ENCODE measurements at regions not wholly inside any gene's neighbourhood (a gene's known extent, or its start where the extent isn't known, plus 50 kb on each side); places are given as distances from the start of the nearest gene placed in this dataset.

DNA sequence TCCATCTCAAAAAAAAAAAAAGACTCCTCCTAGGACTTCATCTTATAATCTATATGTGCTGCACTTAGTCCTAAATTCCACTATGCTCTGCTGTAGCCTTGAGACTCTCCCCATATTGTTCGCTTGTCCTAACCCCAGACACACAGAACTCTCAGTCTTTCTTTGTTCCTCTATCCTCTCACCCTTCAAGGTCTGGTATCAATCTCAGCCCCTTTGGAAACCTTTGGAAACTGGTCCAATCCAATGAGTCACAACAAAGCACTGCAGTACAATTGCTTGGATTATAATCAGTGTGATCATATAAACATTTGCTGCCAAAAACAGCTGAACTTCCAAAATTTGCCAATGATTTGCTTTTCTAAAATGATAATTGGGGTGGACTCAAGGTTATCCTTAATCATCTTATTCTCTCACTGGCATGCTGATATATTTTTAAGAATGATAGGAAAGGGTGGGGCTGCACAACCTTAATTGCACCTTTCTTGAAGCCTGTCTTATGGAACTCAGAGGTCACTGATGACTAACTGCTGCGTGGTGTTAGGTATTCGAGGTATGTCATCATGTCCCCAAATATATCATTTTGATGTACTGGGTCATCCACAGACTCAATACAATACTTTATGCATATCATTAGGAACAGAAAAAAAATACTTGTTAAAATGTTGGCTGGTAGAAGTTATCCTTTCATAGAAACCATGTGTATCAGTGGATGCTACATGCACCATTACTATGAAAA, 756.7 kb downstream of the NR2F2 start:
- H3K27me3 ChIP-seq (ENCODE audit: control insufficient read depth, insufficient read depth, low read length) = no peaks in the 10 kb centered on the region

DNA sequence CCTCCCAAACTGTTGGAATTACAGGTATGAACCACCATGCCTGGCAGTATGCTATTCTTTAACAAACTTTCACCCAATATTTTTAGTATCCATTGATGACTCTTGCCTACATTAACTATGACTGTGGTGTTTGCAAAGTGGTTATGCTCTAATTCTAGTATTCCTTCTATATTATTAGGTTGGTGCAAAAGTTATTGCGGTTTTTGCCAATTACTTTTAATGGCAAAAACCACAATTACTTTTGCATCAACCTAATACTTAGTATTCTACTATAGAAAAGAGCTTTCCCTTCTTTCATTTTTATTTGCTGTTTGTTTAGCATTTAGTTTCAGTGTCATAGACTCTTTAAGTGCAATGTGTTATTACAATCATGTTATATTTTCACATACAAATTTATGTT, 760.6 kb downstream of the NR2F2 start:
- no peak overlapping the region for H3K4me3 ChIP-seq (ENCODE audit: insufficient read depth, low read depth, low read length)

More for the DNA sequence above, 756.7 kb downstream of the NR2F2 start:
- Histone ChIP-seq H3K4me3 (ENCODE audit: insufficient read depth, low read depth, low read length) (no peak overlapping the region), H3K36me3 (replicated peaks; ENCODE audit: control insufficient read depth, insufficient read depth, low read length) (no peaks in the 10 kb centered on the region)
- DNase-seq = no peak

DNA sequence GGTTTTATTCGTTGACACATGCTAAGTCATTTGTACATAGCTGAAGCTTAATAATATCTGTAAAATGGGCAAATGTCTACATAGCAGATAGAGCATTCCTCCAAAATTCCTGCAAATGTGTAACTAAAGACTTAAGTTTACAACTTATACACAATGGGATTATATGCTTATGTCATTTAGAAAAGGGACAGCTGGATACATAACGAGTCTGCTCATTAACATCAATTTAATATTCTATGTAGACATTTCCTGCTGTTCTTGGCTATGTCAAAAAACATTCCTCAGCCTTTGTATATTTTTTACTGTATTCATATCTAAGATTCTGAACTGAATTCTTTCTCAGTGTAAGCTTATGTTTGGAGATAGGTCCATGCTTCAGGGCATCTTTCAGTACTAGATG, 762.2 kb downstream of the NR2F2 start:
- H3K36me3 ChIP-seq (replicated peaks; ENCODE audit: control insufficient read depth, insufficient read depth, low read length) = no peaks in the 10 kb centered on the region
- no peaks in the 10 kb centered on the region for H3K27me3 ChIP-seq (ENCODE audit: control insufficient read depth, insufficient read depth, low read length)
- DNase-seq = no peak
- no peak overlapping the region for H3K4me3 ChIP-seq (ENCODE audit: insufficient read depth, low read depth, low read length)

More for the DNA sequence above, 760.6 kb downstream of the NR2F2 start:
- Histone ChIP-seq H3K27me3 (ENCODE audit: control insufficient read depth, insufficient read depth, low read length) (no peaks in the 10 kb centered on the region), H3K36me3 (replicated peaks; ENCODE audit: control insufficient read depth, insufficient read depth, low read length) (no peaks in the 10 kb centered on the region)
- no peak for DNase-seq

DNA sequence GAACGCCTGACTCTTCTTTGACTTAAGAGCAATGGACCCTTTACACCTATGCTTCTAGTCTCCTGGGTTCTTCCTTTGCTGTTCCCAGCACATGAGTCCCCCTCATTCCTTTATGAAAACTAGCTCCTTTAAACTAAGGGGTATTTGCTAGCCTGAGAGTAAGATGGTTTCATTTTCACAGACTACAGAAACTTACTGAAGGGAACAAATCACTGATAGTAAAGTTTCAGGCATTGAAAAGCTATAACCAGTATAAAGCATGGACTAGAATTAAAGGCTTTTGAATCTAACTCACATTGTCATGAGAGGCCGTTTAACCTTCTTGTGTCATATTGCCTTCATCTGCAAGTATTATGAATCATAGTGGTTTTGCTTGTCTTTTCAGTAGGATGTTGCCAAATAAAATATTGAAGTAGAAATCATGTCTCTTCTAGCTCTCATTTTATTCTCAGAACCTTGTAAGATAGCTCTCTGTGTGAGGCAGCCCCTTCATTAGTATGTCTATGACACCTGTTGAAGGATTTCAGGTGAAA, 765.9 kb downstream of the NR2F2 start:
- H3K4me3 ChIP-seq (ENCODE audit: insufficient read depth, low read depth, low read length) = no peak overlapping the region

DNA sequence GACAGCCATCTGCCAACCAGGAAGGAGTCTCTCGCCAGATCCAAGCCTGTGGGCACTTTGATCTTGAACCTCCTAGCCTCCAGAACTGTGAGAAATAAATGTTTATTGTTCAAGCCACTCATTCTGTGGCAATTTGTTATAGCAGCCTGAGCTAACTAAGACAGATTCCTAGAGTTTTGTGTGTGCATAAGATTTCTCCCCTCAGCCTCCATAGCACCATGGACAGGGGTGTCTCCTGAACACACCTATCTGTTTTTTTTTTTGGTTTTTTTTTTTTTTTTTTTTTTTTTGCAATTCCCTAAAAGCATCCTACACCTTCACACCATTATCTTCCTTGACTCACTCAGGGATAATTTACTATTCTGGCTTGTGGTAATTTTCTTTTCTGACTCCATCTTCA, 768.5 kb downstream of the NR2F2 start:
- DNase-seq = no peak
- H3K36me3 ChIP-seq (replicated peaks; ENCODE audit: control insufficient read depth, insufficient read depth, low read length) = no peaks in the 10 kb centered on the region
- H3K4me3 ChIP-seq (ENCODE audit: insufficient read depth, low read depth, low read length) = no peak overlapping the region
- H3K27me3 ChIP-seq (ENCODE audit: control insufficient read depth, insufficient read depth, low read length) = no peaks in the 10 kb centered on the region

More for the DNA sequence above, 765.9 kb downstream of the NR2F2 start:
- no peaks in the 10 kb centered on the region for H3K27me3 ChIP-seq (ENCODE audit: control insufficient read depth, insufficient read depth, low read length)
- no peaks in the 10 kb centered on the region for H3K36me3 ChIP-seq (replicated peaks; ENCODE audit: control insufficient read depth, insufficient read depth, low read length)
- no peak for DNase-seq

DNA sequence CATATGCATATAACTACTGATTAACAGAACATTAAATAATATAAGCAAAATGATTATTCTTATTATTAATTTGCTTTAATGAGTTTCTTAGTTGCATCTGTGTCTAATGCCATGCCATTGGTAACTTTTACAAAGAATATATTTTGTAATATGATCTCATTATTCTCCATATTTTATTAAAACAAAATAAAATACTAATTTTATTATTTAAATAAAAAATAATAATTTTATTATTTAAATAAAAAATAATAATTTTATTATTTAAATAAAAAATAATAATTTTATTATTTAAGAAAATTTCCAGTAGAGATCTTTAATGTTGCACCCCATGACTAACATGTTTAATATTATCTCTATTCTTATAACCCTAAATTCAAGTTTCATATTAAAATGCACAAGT, 771.1 kb downstream of the NR2F2 start:
- H3K4me3 ChIP-seq (ENCODE audit: insufficient read depth, low read depth, low read length) = no peak overlapping the region
- H3K36me3 ChIP-seq (replicated peaks; ENCODE audit: control insufficient read depth, insufficient read depth, low read length) = no peaks in the 10 kb centered on the region
- DNase-seq = no peak
- no peaks in the 10 kb centered on the region for H3K27me3 ChIP-seq (ENCODE audit: control insufficient read depth, insufficient read depth, low read length)

DNA sequence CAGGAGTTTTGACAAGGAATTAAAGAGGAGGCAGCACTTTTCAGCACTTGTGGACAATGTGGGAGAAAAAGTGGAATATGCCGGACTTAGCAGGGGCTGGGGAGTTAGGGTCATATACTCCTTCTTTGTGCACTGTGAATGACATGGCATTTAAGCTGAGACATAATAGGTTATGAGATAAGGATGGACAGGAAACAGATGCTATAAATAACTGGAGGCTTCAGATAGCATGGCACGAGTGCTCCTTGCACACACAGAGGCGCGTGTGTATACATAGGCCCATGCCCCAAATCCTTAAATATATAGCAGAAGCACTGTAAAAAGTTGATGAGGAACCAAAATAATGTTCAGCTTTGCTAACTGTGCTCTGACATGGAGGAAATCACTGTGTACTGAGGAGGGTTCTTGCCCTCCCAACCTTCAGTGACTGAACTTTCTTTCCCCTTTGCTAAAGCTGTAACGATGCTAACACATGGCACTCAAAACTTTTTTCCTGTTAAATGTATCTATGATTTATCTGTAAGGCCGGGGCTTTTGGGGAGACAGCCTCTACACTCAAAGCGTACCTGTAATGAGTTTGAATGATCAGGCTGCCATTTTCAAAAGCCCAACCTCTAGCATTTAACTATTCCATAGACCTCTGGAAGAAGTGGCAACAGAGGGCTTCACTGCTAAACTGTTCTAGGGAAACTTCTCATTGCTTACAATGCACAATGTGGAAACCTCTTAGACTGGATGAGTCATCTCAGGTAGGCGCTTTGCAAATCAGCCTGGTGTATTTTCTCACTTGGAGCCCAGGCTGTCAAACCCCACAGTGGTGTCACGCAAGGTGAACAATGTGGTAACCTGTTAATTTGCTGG, 784.6 kb downstream of the NR2F2 start:
- Histone ChIP-seq H3K4me3 (ENCODE audit: insufficient read depth, low read depth, low read length) (no peak overlapping the region), H3K36me3 (replicated peaks; ENCODE audit: control insufficient read depth, insufficient read depth, low read length) (no peaks in the 10 kb centered on the region), H3K27me3 (ENCODE audit: control insufficient read depth, insufficient read depth, low read length) (no peaks in the 10 kb centered on the region)
- no peak for DNase-seq

DNA sequence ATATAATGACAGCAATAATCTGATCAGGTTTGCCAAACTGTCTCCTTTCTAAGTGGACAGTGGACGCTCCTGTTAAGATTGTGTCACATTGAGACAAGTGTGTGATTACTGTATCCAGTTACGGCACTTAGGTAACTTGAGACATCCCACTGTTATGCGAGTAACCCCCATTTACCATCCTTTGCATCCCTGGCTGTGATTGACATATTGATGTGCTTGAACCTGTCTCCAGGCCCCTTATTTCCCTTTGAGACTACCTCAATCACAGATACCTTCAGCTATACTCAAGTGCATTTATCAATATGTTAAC, 785.2 kb downstream of the NR2F2 start:
- H3K4me3 ChIP-seq (ENCODE audit: insufficient read depth, low read depth, low read length) = no peak overlapping the region

DNA sequence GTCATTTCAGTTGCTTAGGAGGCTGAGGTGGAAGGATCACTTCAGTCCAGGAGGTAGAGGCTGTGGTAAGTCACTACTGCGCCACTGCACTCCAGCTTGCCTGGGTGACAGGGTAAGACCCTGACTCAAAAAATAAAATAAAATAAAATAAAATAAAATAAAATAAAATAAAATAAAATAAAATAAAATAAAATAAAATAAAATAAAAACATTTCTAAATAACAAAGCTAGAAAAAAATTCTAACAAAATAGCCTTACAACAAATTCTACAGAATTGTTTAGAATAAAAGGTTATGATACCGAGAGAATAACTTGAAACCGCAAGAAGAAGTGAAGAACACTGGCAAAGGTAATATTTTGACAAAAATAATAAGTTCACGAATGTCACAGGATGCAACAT, 794.3 kb downstream of the NR2F2 start:
- Histone ChIP-seq H3K36me3 (replicated peaks; ENCODE audit: control insufficient read depth, insufficient read depth, low read length) (no peaks in the 10 kb centered on the region), H3K27me3 (ENCODE audit: control insufficient read depth, insufficient read depth, low read length) (no peaks in the 10 kb centered on the region), H3K4me3 (ENCODE audit: insufficient read depth, low read depth, low read length) (no peak overlapping the region)
- no peak for DNase-seq

More for the DNA sequence above, 785.2 kb downstream of the NR2F2 start:
- no peaks in the 10 kb centered on the region for H3K27me3 ChIP-seq (ENCODE audit: control insufficient read depth, insufficient read depth, low read length)
- DNase-seq = no peak
- no peaks in the 10 kb centered on the region for H3K36me3 ChIP-seq (replicated peaks; ENCODE audit: control insufficient read depth, insufficient read depth, low read length)

DNA sequence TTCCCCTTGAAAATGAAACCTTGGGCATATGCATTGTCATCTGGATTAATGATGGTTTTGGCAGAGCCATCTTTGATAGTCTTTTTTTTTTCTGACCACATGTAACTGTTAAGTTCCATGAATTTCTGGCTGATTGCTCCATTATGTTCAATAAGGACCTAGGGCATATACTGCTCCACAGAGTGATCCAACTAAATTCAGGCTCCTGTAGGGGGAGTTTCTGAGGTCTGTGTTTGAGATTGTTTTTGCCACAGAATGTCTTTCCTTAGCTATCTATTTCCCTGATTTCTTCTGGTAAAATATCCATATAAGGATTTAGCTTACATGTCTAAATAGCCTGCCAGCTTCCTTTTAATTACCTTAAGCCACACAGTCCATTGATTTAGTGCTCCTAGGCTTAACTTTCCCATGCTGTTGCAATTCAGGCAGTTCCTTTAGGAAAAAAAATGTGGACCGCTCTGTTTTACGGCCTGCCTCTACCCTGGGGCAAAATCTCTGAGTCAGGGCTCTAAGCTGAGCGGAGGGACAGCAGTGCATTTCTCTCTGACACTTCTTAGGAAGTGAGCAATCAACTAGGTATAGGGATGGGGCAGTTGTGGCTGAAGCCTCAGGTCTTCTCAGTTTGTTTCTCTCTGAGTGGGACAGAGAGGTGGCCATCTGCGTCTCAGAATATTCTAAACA, 796.2 kb downstream of the NR2F2 start:
- Histone ChIP-seq H3K27me3 (ENCODE audit: control insufficient read depth, insufficient read depth, low read length) (no peaks in the 10 kb centered on the region), H3K36me3 (replicated peaks; ENCODE audit: control insufficient read depth, insufficient read depth, low read length) (no peaks in the 10 kb centered on the region), H3K4me3 (ENCODE audit: insufficient read depth, low read depth, low read length) (no peak overlapping the region)
- peak; percentile 9 for DNase-seq

DNA sequence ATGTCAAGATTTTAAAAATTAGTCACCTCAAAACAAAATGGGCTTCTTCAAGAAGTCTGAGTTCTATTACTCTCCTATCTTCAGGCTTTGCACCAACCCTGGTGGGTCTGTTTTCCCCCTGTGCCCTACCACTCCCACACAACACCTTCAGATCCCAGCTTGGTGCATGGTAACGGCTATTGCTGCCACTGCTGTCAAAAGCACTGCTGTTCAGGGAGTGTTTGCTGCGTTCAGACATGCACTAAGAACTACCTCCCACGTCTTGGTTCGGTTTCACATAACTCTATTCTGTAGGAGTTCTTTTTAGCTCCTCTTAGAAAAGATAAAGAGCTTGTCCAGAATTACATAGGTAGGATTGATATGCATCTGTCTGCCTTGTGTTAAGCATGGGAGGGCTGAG, 799.2 kb downstream of the NR2F2 start:
- Histone ChIP-seq H3K27me3 (ENCODE audit: control insufficient read depth, insufficient read depth, low read length) (no peaks in the 10 kb centered on the region), H3K36me3 (replicated peaks; ENCODE audit: control insufficient read depth, insufficient read depth, low read length) (no peaks in the 10 kb centered on the region), H3K4me3 (ENCODE audit: insufficient read depth, low read depth, low read length) (no peak overlapping the region)
- DNase-seq = no peak

DNA sequence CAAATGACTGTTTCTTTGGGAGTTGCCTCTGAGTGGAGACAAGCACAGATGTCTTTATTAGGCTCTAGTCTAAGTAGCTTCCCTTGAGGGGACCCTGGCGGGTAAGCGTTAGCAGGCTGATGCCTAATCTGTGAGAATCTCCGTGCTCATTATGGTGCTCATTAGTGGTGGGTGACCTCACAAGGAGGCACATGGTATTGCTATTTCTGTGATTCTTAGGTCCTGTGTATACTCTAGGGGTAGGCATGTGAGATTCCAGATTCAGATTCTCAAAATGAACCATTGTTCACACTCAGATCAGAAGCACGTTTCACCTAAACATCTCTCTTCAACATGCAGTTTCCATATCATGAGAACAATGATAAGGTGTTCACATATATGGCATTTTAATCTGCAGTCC, 809.7 kb downstream of the NR2F2 start:
- no peak for DNase-seq
- Histone ChIP-seq H3K36me3 (replicated peaks; ENCODE audit: control insufficient read depth, insufficient read depth, low read length) (no peaks in the 10 kb centered on the region), H3K4me3 (ENCODE audit: insufficient read depth, low read depth, low read length) (no peak overlapping the region), H3K27me3 (ENCODE audit: control insufficient read depth, insufficient read depth, low read length) (no peaks in the 10 kb centered on the region)

DNA sequence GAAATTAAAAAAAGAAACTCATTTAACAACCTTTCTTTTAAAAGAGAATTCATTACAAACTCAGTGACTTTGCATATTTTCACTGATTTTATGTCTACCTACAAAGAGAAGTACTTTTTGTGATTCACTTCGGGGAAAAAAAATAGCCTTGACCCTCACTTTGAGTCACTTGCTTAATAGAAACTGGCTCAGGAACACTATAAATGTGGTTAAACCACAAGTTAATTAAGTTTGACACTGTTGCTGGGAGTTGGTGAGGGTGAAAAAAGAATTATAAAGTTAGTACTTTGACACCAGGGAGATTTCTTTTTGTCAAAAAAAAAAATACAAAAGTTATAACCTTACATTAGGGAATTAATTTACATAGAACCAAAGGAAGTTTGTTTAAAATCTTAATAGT, 810.9 kb downstream of the NR2F2 start:
- Histone ChIP-seq H3K4me3 (ENCODE audit: insufficient read depth, low read depth, low read length) (no peak overlapping the region), H3K27me3 (ENCODE audit: control insufficient read depth, insufficient read depth, low read length) (no peaks in the 10 kb centered on the region), H3K36me3 (replicated peaks; ENCODE audit: control insufficient read depth, insufficient read depth, low read length) (no peaks in the 10 kb centered on the region)
- no peak for DNase-seq

DNA sequence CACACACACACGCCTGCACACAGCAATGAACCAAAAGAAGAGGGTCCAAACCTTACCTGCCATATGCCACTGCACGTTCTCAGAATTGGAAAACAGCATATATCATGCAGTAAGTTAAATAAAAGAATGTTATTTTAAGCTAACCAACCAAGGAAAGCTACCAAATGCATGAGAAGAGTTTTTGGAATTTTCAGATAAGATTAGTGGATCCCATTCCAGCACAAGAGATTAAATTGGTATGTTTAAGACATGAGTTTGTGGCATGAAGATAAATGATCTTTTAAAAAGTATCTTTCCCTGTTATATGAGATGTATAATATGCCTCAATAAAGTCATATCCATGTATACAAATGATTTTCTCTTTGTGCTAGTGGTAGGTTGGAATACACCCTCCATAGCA, 811.4 kb downstream of the NR2F2 start:
- no peak for DNase-seq
- no peak overlapping the region for H3K4me3 ChIP-seq (ENCODE audit: insufficient read depth, low read depth, low read length)

More for the DNA sequence above, 811.4 kb downstream of the NR2F2 start:
- Histone ChIP-seq H3K27me3 (ENCODE audit: control insufficient read depth, insufficient read depth, low read length) (no peaks in the 10 kb centered on the region), H3K36me3 (replicated peaks; ENCODE audit: control insufficient read depth, insufficient read depth, low read length) (no peaks in the 10 kb centered on the region)

All from H7 (cell line).